A549 (cell line): ENCODE measurements at regions not wholly inside any gene's neighbourhood (a gene's known extent, or its start where the extent isn't known, plus 50 kb on each side); places are given as distances from the start of the nearest gene placed in this dataset.

ENCODE experiments used
- ATAC-seq, 2 experiments: fragments of 200-7000 bp in 1 of 2; fragments of >200 bp in 1 of 2; cut with Nextera tagmentation in 1 of 2; cut with Tn5 transposase in 1 of 2; 3 replicates each; pipeline versions ENCODE4 v1.8.0 to v1.9.1; 2018 to 2020; ENCODE audit warnings: mild to moderate bottlenecking in 1 of 2, moderate library complexity in 1 of 2
- CTCF ChIA-PET: fragments of 300-600 bp; sonication (Branson Sonifier 250); formaldehyde crosslinking; extraction: SDS; loops from one replicate; lab custom pipeline; 2021; ENCODE audit warnings: antibody characterized with exemption, inconsistent platforms; lab: Yijun Ruan, JAX
- POLR2A ChIA-PET: fragments of 350-600 bp; formaldehyde crosslinking; extraction: SDS; loops from one replicate; lab custom pipeline; 2021; ENCODE audit warnings: antibody characterized with exemption, inconsistent platforms; lab: Yijun Ruan, JAX
- DNase-seq, 2 experiments: peaks; one replicate each; pipeline versions ENCODE4 v3.0.0 to v3.0.0-alpha.2; 2011 to 2016; ENCODE audit warnings: low read depth in 1 of 2, low spot score in 1 of 2
- FAIRE-seq: peaks from 2 replicates; lab custom pipeline; 2011; peaks lifted over from hg19 to GRCh38; lab: Jason Lieb, UNC
- H3K27ac ChIP-seq, 2 experiments: fragments of >200 bp; sonication (Bioruptor Twin); formaldehyde crosslinking; 3 replicates each; pipeline ENCODE4 v1.5.1; 2016 to 2017
- H3K4me1 ChIP-seq: fragments of >200 bp; sonication (Bioruptor Twin); formaldehyde crosslinking; 3 replicates; pipeline ENCODE4 v1.6.1; 2016
- H3K4me2 ChIP-seq: fragments of >200 bp; sonication (Bioruptor Twin); formaldehyde crosslinking; 3 replicates; pipeline ENCODE4 v1.6.1; 2016
- H3K4me3 ChIP-seq: fragments of >200 bp; sonication (Bioruptor Twin); formaldehyde crosslinking; 3 replicates; pipeline ENCODE4 v1.5.1; 2016
- H3K9me3 ChIP-seq: fragments of >200 bp; sonication (Bioruptor Twin); formaldehyde crosslinking; 3 replicates; pipeline ENCODE4 v1.6.1; 2016
- ATOH8 ChIP-seq: fragments of 250-450 bp; sonication (Bioruptor Pico); IDR thresholded peaks from 2 replicates; pipeline ENCODE4 v1.5.0; 2020; ENCODE audit warnings: low read depth, mild to moderate bottlenecking, moderate library complexity
- EP300 ChIP-seq, 2 experiments: fragments of >200 bp; sonication (Bioruptor Twin); formaldehyde crosslinking; IDR thresholded peaks; 2 replicates in 1 of 2; 3 replicates in 1 of 2; pipeline ENCODE4 v1.6.1; 2016 to 2017
- FOSB ChIP-seq: fragments of 250-450 bp; sonication (Bioruptor Pico); IDR thresholded peaks from 2 replicates; pipeline ENCODE4 v1.5.0; 2020; ENCODE audit warnings: mild to moderate bottlenecking, moderate library complexity
- HES2 ChIP-seq: fragments of >200 bp; sonication (Bioruptor Twin); formaldehyde crosslinking; IDR thresholded peaks from 2 replicates; pipeline ENCODE4 v1.6.1; 2016
- HMGXB4 ChIP-seq: fragments of 250-450 bp; sonication (Bioruptor Pico); IDR thresholded peaks from 2 replicates; pipeline ENCODE4 v1.5.0; 2021; ENCODE audit warnings: mild to moderate bottlenecking, moderate library complexity, borderline replicate concordance
- HOXB5 ChIP-seq: fragments of 250-450 bp; sonication (Bioruptor Pico); IDR thresholded peaks from 2 replicates; pipeline ENCODE4 v1.5.0; 2020; ENCODE audit warnings: mild to moderate bottlenecking, moderate library complexity
- KDM5A ChIP-seq: fragments of 200-600 bp; sonication (generic); IDR thresholded peaks from 2 replicates; pipeline ENCODE4 v1.6.1; 2016; ENCODE audit warnings: antibody characterized with exemption, mild to moderate bottlenecking
- MAZ ChIP-seq: fragments of 150-350 bp; IDR thresholded peaks from 2 replicates; pipeline ENCODE4 v1.6.1; 2014; ENCODE audit warnings: antibody characterized with exemption, low read depth, low read length, borderline replicate concordance
- MYC ChIP-seq: IDR thresholded peaks from 2 replicates; pipeline ENCODE4 v1.6.1; 2012; ENCODE audit warnings: mild to moderate bottlenecking, inconsistent platforms, low read length, improper control_type of control experiment, borderline replicate concordance
- POLR2A ChIP-seq: IDR thresholded peaks from 2 replicates; pipeline ENCODE4 v1.6.1; 2012; ENCODE audit warnings: mild to moderate bottlenecking, low read length
- RARB ChIP-seq: fragments of 250-450 bp; sonication (Bioruptor Pico); IDR thresholded peaks from 2 replicates; pipeline ENCODE4 v1.8.0; 2021; ENCODE audit warnings: mild to moderate bottlenecking, moderate library complexity
- REST ChIP-seq: fragments of 200-600 bp; sonication (generic); IDR thresholded peaks from 2 replicates; pipeline ENCODE4 v1.6.1; 2016; ENCODE audit warnings: antibody characterized with exemption, mild to moderate bottlenecking, moderate library complexity
- SREBF2 ChIP-seq: fragments of 450-650 bp; IDR thresholded peaks from 2 replicates; pipeline ENCODE4 v1.6.1; 2014; ENCODE audit warnings: mild to moderate bottlenecking, moderate library complexity
- WGBS: methylation state at CpG from one replicate; pipeline ENCODE4 v1.1.6; 2017; ENCODE audit errors: missing lambda C conversion rate; 5-methylcytosine and 5-hydroxymethylcytosine counted together

GRCh38 chr4:145320294-145320693 lies 139.9 kb upstream of the OTUD4 start (continued):
- TF ChIP-seq REST = no peak
- TF ChIP-seq KDM5A = no peak
- no peak for TF ChIP-seq SREBF2

GRCh38 chr4:145319751-145320150 lies 139.4 kb upstream of the OTUD4 start:
- ChIA-PET CTCF (no interaction called here), POLR2A (no interaction called here)
- 2% methylated on average over 2 of the region's 2 CpGs for WGBS
- no peak overlapping the region for H3K4me2 ChIP-seq
- H3K4me3 ChIP-seq = no peak overlapping the region
- ATAC-seq (no peak), FAIRE-seq (no peak), DNase-seq (no peak)
- no peak overlapping the region for H3K27ac ChIP-seq
- H3K9me3 ChIP-seq = no peaks in the 10 kb centered on the region
- no peak for TF ChIP-seq HES2
- no peak for TF ChIP-seq EP300 (IDR thresholded peaks at IDR 0.05)
- TF ChIP-seq MYC = no peak
- TF ChIP-seq RARB (CRISPR knock-in tag) = no peak
- no peak for TF ChIP-seq HOXB5 (CRISPR knock-in tag)
- no peak for TF ChIP-seq FOSB (CRISPR knock-in tag)
- TF ChIP-seq ATOH8 (CRISPR knock-in tag) = no peak
- TF ChIP-seq REST = no peak
- no peak for TF ChIP-seq MAZ
- H3K4me1 ChIP-seq = no peaks in the 10 kb centered on the region

GRCh38 chr4:145316897-145317574 lies 136.6 kb upstream of the OTUD4 start:
- TF ChIP-seq ATOH8 (CRISPR knock-in tag) (no peak), POLR2A (no peak), HMGXB4 (no peak)
- TF ChIP-seq, all 56 proteins: peak for 0
- H3K9me3 ChIP-seq = no peaks in the 10 kb centered on the region
- H3K27ac ChIP-seq = no peak overlapping the region
- no peaks in the 10 kb centered on the region for H3K4me1 ChIP-seq
- WGBS = 34% methylated on average over 2 of the region's 2 CpGs
- H3K4me3 ChIP-seq = no peak overlapping the region
- POLR2A ChIA-PET = no interaction called here
- FAIRE-seq (no peak), ATAC-seq (no peak), DNase-seq (no peak)
- CTCF ChIA-PET = no interaction called here
- H3K4me2 ChIP-seq = no peak overlapping the region
